Gastrocnemius medialis (tissue), 4 donors: ENCODE measurements at regions not wholly inside any gene's neighbourhood (a gene's known extent, or its start where the extent isn't known, plus 50 kb on each side); places are given as distances from the start of the nearest gene placed in this dataset.

Experiments
- CTCF ChIP-seq, 5 experiments: fragments of 450-650 bp in 3 of 5; fragments of 200-600 bp in 2 of 5; sonication (generic) in 2 of 5; IDR thresholded peaks in 4 of 5; conservative IDR thresholded peaks in 1 of 5; 1 replicate in 4 of 5; 2 replicates in 1 of 5; pipeline ENCODE4 v1.5.1; 2016 to 2019; ENCODE audit warnings: antibody characterized with exemption in 5 of 5, mild to moderate bottlenecking in 3 of 5, moderate library complexity in 3 of 5
- POLR2A ChIP-seq, 2 donors: fragments of 450-650 bp; IDR thresholded peaks; one replicate each; pipeline ENCODE4 v1.6.1; 2017; ENCODE audit warnings: antibody characterized with exemption in 2 of 2, mild to moderate bottlenecking in 2 of 2, moderate library complexity in 2 of 2

- TF ChIP-seq CTCF (IDR thresholded peaks at IDR 0.05 in 4 of 5, conservative IDR thresholded peaks at IDR 0.05 in 1 of 5): no peak
- no peak for TF ChIP-seq POLR2A (IDR thresholded peaks at IDR 0.05)
Measured at GRCh38 chr6:24990236-24990845, 54.6 kb upstream of the RIPOR2 start.
